GM04503 (cell line): ENCODE measurements at regions not wholly inside any gene's neighbourhood (a gene's known extent, or its start where the extent isn't known, plus 50 kb on each side); places are given as distances from the start of the nearest gene placed in this dataset.

Experiments
- DNase-seq: peaks from one replicate; pipeline ENCODE4 v3.0.0-alpha.2; 2012; ENCODE audit warnings: low read depth

DNA sequence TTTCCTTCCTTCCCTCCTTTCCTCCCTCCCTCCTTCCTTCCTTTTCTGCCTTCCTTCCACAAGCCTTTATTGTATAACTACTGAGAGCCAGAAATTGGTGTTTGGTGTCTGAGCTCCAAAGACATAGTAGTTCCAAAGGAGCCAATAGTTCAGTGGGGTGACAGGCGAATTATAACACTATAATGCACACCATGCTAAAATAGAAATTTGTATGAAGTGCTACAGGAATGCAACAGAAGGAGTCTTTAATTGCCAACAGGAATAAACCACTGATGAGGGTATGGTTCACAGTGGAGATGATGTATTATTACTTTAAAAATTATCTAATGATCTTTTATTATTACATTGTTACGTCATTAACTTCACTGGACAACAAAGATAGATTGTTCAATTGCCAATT lies 158.8 kb upstream of the SP8 start:
- DNase-seq: no peak

DNA sequence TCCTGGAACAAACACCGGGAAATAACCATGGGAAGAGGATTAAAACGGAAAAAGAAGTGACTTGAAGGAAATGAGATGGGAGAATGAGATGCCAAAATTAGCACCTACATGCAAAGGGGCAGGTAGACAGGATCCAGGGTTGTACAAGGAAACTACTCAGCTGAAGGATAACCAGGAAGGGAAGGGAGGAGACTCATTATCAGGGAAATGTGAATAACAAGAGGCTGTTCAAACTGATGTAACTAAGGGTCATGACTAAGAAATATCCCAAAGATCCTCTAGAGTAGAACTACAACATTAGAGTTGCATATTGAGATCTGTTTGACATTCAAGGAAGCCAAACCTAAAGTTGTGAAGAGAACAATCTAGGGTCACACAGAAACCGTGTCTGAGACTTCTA lies 166.2 kb upstream of the SP8 start:
- no peak for DNase-seq

DNA sequence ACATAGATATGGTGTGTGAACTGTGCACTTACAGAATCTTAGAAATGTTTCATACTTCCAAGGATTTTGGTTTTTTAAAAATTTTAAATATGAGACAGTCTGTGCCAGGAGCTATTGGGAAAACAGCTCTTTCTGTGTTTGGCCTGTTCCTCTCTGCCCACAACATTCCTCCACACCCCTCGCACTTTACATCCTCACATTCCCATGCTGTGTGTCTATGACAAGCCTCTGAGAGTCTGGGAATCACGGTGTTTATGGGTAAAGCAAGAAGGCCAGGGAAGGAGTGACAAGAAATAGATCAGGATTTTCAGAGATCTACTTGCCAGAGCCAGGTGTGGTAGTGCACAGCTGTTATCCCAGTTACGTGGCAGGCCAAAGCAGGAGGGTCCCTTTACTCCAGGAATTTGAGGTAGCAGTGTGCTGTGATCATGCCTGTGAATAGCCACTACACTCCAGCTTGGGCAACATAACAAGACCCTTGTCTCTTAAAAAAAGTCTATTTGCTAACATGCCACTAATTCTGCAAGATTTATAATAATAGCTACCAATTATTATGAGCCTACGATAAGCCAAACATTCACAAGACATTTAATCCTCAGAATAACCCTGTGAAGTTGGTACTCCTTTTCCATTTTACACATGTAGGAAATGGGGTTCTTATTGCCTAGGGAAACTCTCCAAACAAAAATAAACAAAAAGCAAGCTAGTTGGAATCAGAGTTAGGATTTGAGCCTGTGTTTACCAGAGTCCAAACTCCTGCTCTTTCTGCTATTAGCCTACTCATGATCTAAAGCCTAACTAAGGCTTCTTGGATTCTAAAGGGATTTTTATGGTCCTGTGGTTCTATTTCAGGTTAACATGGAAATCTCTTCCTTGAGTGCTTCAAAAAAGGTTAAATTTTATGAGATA lies 168.3 kb upstream of the SP8 start:
- DNase-seq: no peak

DNA sequence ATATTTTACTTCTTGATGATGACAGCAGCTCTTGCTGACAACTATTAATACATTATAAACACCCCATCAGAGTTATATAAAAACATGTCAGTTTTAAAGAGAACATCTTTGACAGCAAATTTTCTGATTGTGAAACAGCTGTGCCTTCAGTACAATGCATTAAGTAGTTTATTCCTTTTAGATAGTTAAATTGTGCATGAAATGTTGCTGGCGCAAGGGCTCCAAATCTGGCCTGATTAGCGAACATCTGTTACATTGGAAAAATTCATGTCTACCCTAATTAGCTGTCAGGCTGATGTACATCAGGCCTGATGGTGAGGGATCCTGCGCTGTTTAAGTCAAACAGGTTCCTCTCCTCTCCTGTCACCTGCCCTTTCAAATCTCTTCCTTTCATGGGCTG lies 171.9 kb upstream of the SP8 start:
- no peak for DNase-seq

DNA sequence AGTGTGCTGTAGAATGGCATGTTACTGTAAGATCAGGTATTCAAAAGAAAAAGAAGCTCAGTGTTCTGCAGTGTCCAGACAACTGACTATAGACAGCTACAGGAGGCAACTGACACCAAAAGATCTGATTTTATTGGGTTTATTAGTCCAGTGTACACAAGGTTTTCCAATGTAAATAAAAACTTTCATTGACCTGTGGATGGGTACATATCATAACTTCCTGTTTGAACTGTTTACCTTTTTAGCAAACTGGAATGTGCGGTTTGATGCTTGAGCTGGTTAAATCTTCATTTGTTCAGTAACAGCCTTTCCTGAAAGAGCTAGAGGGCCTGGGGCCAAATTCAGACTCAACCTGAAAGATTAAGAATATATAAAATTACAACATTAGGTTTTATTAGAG lies 172.6 kb upstream of the SP8 start:
- DNase-seq: no peak

DNA sequence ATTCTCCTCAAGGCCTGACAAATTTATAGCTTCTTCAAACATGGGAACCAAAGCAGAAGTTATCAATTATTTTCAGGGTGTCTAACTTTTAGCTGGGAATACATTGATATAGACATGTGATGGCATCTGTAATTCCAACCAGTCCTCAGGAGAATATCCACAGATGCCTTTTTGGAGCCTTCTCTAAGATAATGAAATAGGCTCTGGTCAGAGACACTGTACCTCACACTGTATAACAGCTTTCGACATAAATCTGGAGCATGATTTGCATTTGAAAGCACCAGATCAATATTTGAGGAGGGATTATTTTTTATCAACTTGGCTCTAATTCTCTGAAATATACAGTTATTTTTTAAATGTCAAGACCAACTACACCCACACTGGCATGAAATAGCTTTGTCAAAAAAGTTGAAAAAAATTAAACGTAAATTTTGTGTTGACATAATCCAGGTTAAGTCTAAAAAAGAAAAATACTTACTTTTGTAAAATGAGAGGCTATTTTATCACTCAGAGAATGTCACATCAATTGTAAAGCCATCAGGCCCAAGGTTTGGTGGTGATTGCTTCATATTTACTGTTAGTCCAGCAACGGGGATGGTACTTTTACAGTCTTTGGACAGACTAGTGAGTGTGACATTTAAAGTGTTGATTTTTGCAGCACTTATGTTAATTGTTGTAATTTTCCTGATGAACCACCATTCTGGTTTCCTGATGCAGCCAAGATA lies 177.0 kb upstream of the SP8 start:
- no peak for DNase-seq

DNA sequence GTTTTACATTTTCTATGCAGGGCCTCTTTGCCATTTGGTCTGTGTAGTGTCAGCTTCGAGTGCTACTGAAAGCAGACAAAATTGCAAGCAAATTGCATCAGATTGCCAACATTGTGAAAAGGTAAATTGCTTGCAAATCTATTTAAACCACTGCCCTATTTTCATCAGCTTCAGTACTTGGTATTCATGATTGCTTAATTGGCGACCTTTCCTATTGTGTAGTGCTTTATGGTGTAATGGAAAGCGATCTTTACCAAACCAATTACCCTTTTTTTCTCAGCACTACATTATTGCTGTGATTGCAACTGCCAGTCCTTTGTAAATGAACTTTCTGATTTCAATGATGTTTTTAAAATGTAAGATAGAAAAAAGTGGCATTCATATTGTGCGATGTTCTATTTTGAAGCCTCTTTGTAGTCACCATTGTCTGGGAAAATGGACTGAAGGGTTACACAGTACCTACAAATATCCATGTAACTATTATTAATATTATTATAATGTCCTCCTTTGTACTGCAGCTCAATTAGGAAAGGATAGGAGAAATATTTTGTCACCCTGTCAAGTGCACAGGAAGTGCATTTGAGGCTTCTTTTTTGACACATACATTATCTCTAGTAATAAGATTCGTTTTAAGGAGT lies 177.7 kb upstream of the SP8 start:
- DNase-seq: no peak

DNA sequence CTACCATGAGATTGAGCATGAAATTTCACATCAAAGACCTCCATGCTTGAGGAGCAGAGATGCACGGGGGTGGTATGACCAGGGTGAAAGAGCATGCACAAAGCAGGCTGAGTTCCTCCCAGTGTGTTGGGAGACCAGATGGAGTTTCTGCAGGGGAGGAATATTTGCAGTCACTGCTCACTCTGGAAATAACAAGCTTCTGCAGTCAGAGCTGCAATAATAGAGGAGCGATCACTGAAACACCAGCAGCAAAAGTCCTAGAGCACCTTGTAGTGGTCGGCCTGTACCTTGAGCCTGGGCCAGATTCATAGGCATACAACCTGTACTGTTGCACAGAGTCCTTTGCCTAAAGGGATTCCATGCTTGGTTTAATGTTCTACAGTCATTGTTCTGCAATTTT lies 184.5 kb upstream of the SP8 start:
- DNase-seq: no peak

DNA sequence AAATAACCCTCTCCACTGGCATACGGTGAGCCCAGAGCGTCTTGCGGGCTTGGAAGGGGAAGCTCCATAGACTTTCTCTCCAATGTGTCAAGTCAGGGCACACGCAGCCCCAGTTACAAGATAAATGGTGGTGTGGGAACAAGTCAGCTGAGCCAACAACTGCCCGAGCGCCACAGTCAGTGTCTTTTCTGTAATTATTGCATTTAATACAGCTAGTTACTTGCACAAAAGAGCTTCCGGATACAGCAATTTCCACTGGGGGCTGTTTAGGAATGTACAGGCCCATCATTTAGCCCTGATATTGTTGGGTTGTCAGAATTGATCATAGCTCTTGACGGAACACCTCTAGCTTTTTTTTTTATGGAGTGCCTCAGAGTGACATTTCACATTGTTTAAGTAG lies 193.5 kb upstream of the SP8 start:
- DNase-seq: no peak

DNA sequence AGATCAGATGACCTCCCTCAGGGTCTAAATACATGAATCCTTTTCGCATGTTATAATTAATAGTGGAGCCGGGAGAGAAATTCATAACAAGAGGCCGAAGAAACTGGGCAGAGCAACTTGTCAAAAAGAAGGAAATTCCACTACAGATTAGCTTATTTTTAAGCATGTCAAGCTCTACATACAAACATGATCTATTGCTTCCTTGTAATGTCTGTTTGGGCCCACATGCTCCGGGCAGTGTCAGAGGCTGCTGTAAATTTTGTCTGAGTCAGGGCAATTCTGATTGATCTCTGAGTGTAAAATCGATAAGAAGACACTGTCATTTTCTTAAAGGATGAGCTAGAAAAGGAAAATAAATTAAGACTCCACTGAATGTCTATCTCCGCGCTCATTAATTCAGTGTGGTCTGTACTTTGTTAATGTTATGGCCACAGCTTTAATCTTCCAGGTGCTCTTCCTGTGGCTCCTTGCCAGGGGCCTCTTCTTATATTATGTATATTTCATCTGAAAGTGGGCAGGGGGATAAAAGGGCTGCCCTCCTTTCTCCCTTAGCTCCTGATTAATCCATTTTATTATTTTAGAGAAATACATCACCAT lies 194.1 kb upstream of the SP8 start:
- no peak for DNase-seq

DNA sequence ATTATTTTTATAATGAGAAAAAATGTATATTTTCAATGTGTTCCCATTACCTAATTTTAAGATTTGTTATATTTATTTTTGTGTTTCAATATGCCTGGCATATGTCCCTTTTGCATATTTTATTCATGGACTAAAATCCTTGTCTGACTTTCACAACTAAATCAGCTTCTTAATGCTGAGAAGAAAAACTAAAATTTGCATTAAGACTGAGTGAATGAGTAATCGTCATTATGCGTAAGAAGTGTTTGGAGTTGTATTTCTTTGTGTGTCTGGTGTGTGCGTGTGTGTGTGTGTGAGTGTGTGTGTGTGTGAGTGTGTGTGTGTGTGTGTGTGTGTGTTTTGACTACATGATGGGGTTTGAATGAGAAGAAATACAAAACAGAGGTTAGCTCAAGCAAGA lies 201.7 kb upstream of the SP8 start:
- no peak for DNase-seq

DNA sequence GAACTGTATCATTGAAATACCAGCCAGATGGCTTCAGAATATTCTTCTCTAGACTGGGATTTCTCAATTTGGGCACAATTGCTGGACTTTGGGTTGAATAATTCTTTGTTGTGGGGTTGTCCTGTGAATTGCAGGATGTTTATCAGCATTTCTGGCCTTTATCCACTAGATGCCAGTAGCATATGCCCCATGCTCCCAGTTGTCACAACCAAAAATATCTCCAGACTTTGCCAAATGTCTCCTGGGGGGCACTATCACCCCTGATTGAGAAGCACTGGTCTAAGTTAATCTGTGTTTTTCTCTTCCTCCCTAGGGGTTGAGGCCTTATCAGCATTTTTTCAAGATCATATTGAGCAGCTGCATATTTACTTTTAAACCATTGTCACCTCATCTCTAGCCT lies 204.9 kb upstream of the SP8 start:
- no peak for DNase-seq

DNA sequence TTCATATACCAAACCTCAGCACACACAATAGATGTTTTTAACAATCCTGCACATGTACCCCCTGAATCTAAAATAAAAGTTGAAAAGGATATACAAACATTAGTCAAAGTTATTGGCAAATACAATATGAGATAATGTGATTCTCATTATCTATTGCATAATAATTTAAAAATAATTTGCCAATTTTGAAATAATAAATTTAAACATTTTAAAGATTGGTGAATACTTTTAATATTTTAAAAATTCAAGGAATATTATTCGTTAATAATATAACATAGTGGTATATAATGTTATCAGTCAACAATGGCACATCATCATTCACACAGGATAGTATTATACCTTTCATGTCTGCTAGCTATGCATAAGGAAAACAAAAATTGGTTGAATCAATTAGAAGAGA lies 207.0 kb upstream of the SP8 start:
- DNase-seq: no peak

DNA sequence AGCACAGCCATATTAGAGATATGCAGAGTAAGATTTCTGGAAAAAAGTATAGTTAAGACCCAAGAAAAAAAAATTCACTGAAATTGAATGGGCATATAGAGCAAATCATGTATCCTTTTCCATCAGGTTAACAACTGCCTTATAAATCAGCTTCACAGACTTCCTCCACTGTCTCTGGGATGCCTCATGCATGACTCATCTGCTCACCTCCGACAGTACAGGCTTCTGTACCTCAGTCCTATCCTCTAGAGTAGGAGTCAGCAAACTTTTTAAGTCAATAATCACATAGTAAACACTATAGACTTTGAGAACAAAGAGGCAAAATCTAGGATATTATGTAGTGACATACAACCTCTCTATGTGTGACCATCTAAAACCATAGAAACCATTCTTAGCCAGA lies 211.6 kb upstream of the SP8 start:
- DNase-seq: no peak

DNA sequence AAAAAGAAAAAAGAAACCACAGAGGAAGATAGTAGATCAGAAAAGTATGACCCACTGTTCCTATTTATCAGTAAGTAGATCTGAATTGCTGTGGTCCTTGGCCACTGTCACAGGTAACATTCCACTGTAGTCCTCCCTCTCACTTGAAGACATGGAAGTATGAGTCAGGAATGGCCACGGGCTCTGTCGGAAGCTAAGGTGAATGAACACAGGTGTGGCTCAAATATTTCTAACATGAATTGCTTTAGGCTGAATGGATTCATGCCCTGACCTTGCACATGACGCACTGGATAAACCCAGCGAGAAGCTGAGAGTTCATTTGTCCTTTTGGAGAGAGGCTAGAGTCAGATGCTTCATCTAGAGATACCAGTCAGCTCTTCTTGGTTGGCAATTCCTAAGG lies 224.5 kb upstream of the SP8 start:
- DNase-seq: no peak

DNA sequence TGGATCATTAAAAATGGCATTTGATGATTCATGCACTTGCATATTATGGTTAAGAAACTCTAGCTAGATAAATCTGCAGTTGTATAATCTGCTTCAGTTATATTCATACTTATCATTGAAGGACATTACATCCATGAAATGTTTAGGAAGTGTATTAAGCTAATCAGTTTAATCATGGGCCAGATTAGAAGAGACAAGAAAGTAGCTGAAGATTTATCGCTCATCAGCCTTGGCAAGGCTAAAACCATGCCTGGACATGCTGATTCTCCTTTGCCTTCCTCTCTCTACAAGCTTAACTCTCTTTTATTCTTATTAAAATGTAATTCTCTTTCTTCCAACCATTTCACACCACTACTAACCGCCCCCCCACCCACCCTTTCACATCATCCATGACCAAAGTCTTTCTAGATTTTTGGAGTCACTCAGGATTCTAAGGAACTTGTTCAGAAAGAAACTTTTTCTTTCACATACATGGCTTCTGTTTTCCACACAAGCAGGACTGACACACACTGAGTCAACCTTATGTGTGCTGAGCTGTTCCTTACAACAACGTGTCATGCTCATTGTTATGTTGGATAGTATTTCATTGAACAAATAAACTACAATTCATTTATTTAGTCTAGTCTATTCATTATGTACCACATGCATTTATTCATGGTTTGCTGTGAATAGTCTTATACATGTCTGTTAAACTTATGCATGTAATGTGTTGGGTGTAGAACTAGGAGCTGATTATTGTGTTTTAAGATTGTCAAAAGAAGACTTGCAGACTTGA lies 227.3 kb upstream of the SP8 start:
- DNase-seq: no peak

DNA sequence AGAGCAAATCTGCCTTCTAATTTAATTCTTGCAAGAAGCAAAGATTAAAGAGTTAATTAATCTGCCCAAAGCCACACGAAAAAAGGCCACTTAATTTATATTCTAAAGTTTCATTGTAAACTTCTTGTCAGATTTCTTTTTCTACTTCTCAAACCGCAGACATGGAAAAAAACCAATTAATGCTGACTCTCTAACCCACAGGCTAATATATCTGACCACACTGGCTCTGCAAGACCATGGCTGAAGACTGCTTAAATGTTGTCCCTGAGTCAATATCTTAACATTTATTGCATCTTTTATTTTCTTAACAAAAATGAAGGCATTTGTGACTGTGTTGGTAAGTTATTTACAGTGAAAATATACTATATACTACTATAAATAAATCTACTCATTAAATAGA lies 234.0 kb upstream of the SP8 start:
- no peak for DNase-seq

DNA sequence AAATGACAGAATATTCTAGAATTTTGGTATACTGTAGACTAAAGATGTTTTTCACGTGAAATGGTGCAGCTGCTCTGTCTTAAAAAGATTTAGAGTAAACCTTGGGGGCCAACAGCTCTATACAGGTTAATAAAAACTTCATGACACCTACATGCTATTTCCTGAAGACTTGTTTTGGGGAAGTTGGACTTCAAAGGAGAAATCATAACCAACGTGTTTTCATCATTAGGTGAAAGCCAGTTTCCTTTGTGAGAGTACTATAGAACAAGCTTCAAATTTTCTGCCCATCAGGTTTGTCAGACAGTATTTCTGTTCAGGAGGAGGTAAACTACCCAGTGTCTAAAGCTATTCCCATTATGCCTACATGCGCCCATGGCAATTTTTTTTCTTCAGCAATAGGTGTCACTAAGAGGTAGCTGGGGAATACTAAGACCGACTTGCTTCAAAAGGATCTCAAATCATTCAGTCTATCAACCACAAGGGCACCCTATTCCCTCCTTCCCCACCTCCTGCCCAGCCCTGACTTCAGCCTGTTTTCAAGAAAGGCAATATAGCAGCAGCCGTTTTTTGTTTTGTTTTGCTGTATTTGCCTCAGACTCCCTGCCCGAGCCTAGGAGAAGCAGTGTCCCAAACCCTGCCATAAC lies 237.3 kb upstream of the SP8 start:
- no peak for DNase-seq

DNA sequence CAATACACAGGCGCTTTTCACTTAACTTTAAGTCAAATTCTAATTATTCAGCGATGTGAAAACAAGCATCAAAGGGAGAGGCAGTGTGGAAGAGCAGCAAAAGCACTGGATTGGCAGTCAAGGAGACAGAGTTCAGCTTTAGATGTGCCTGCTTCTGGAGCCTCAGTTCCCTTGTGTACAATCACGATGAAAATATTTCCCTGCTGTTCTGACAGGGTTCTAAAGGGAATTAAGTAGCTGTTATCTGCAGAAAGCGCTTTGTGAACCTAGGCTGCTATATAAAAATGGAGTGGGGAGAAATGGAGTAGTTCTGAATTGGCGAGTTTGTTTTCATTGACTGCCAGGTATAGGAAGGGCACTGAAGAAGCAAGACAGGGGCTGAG lies 237.8 kb upstream of the SP8 start:
- DNase-seq: no peak

DNA sequence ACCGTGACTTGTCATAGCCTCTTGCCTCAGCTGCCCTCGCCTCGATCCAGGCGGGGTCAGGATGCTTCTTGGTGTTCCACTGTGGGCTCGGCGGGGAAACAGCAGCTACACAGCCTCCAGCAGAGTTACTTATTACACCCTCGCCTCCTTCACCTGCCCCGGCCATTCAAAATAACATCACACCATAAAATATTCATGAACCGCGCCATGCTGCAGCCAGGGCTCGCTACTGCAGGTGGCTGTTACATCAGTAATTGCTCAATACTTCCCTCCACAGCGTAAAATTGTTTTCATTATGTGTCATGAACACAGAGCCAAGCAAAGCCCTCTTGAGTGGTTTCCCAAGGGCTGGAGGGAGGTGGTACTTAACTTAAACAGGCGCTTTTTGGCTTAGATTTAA lies 241.5 kb upstream of the SP8 start:
- no peak for DNase-seq

DNA sequence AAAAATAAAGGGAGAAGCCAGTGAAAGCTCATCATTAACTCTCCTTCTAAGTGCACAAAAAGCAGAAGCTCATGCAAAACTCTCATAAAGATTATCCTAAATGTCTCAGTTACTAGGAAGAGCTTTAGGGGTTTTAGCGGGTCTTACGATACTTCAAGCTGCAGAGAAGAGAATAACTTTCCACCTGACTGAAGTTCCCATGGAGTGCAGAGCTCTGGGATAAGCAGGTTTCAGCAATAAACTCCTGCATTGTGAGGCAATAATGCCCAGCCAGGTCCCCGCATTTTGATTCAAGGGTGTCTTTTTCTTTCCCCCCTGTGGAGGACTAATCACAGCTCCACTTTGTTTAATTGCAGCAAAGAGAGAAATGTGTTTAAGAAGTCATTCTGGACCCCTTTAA lies 241.9 kb upstream of the SP8 start:
- DNase-seq: no peak

DNA sequence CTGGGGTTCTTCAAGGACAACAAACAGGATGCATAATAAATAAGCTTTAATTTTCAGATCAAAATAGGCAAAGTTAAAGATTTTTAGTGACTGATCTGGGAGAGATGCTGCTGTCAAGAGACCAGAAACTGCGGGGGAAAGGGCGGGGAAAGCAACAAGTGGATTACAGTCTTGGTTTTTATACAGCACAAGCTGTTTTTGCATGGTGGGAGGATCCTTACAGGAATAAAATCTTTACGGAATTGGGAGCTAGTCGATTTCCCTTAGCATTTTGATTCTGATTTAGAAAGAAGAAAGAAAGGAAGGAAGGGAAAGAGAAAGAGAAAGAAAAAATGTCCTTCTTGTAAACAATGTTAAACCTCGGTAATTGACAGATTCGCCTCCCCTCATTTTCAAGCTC lies 242.3 kb upstream of the SP8 start:
- DNase-seq: no peak
